GM23338 (cell line): ENCODE measurements at regions not wholly inside any gene's neighbourhood (a gene's known extent, or its start where the extent isn't known, plus 50 kb on each side); places are given as distances from the start of the nearest gene placed in this dataset.

Experiments
- ATAC-seq: fragments of 200-7000 bp; cut with Tn5 transposase; 3 replicates; pipeline ENCODE4 v1.9.1; 2020
- DNase-seq: peaks from one replicate; pipeline ENCODE4 v3.0.0-alpha.2; 2015; ENCODE audit warnings: low spot score
- H2AFZ ChIP-seq: fragments of 200-600 bp; sonication (generic); 2 replicates; pipeline ENCODE4 v1.8.0; 2016; ENCODE audit warnings: antibody characterized with exemption, mild to moderate bottlenecking, moderate library complexity
- H3F3A ChIP-seq: fragments of 200-600 bp; sonication (generic); replicated peaks from 2 replicates; pipeline ENCODE4 v1.8.0; 2017; ENCODE audit warnings: antibody characterized with exemption, mixed run types, low read depth
- H3K27ac ChIP-seq: fragments of 200-600 bp; sonication (generic); 2 replicates; pipeline ENCODE4 v1.6.1; 2016; ENCODE audit warnings: low read depth
- H3K27me3 ChIP-seq: fragments of 200-600 bp; sonication (generic); 2 replicates; pipeline ENCODE4 v1.8.0; 2016; ENCODE audit warnings: mild to moderate bottlenecking, mixed run types, moderate library complexity; ENCODE audit not compliant: insufficient read depth
- H3K36me3 ChIP-seq: fragments of 200-600 bp; sonication (generic); 2 replicates; pipeline ENCODE4 v1.8.0; 2016; ENCODE audit warnings: mild to moderate bottlenecking; ENCODE audit not compliant: insufficient read depth
- H3K4me1 ChIP-seq: fragments of 200-600 bp; sonication (generic); 2 replicates; pipeline ENCODE4 v1.8.0; 2016; ENCODE audit warnings: mild to moderate bottlenecking, moderate library complexity; ENCODE audit not compliant: insufficient read depth
- H3K4me2 ChIP-seq: fragments of 200-600 bp; sonication (generic); 2 replicates; pipeline ENCODE4 v1.7.1; 2017; ENCODE audit warnings: mixed run types
- H3K4me3 ChIP-seq: fragments of 200-600 bp; sonication (generic); 2 replicates; pipeline ENCODE4 v1.6.1; 2016; ENCODE audit warnings: mixed run types
- H3K79me2 ChIP-seq: fragments of 200-600 bp; sonication (generic); replicated peaks from 2 replicates; pipeline ENCODE4 v1.8.0; 2017; ENCODE audit warnings: mild to moderate bottlenecking; ENCODE audit not compliant: insufficient read depth
- H3K9me2 ChIP-seq: fragments of 200-600 bp; sonication (generic); 2 replicates; pipeline ENCODE4 v1.8.0; 2017; ENCODE audit not compliant: insufficient read depth
- H4K20me1 ChIP-seq: fragments of 200-600 bp; sonication (generic); replicated peaks from 2 replicates; pipeline ENCODE4 v1.8.0; 2017; ENCODE audit warnings: mild to moderate bottlenecking; ENCODE audit not compliant: insufficient read depth
- H3K27ac Mint-ChIP-seq: 2 replicates; pipeline ENCODE4 v1.8.0; 2020; ENCODE audit warnings: inconsistent platforms, mild to moderate bottlenecking, moderate library complexity, mixed read lengths
- H3K27me3 Mint-ChIP-seq: 3 replicates; pipeline ENCODE4 v1.8.0; 2022; ENCODE audit warnings: low read depth, mild to moderate bottlenecking, moderate library complexity, mixed read lengths, inconsistent platforms; ENCODE audit not compliant: insufficient read depth, poor library complexity
- H3K36me3 Mint-ChIP-seq: 3 replicates; pipeline ENCODE4 v1.8.0; 2021; ENCODE audit warnings: low read depth, mild to moderate bottlenecking, inconsistent platforms, moderate library complexity, mixed read lengths
- H3K4me1 Mint-ChIP-seq: 3 replicates; pipeline ENCODE4 v1.8.0; 2020; ENCODE audit warnings: mild to moderate bottlenecking, inconsistent platforms, mixed read lengths
- H3K4me3 Mint-ChIP-seq: 3 replicates; pipeline ENCODE4 v1.8.0; 2021; ENCODE audit warnings: moderate library complexity, mild to moderate bottlenecking, inconsistent platforms, mixed read lengths
- H3K9me3 Mint-ChIP-seq: 3 replicates; pipeline ENCODE4 v1.8.0; 2020; ENCODE audit warnings: moderate library complexity, mild to moderate bottlenecking, inconsistent platforms, mixed read lengths
- ETS1 ChIP-seq: IDR thresholded peaks from 2 replicates; pipeline ENCODE4 v1.6.1; 2016; ENCODE audit warnings: antibody characterized with exemption
- JUNB ChIP-seq: IDR thresholded peaks from one replicate; pipeline ENCODE4 v1.6.1; 2016; ENCODE audit warnings: antibody characterized with exemption; ENCODE audit not compliant: unreplicated experiment
- NANOG ChIP-seq: IDR thresholded peaks from 2 replicates; pipeline ENCODE4 v1.6.1; 2016; ENCODE audit warnings: antibody characterized with exemption, borderline replicate concordance
- POLR2AphosphoS5 ChIP-seq: IDR thresholded peaks from 2 replicates; pipeline ENCODE4 v1.6.1; 2016; ENCODE audit warnings: antibody characterized with exemption, low read depth
- REST ChIP-seq: IDR thresholded peaks from one replicate; pipeline ENCODE4 v1.6.1; 2018; ENCODE audit warnings: antibody characterized with exemption; ENCODE audit not compliant: unreplicated experiment
- ZNF331 ChIP-seq: fragments of 250-450 bp; sonication (Bioruptor Pico); IDR thresholded peaks from 2 replicates; pipeline ENCODE4 v1.5.0; 2020; ENCODE audit warnings: low read depth, mild to moderate bottlenecking, moderate library complexity
- ZNF462 ChIP-seq: fragments of 250-450 bp; sonication (Bioruptor Pico); IDR thresholded peaks from 2 replicates; pipeline ENCODE4 v1.5.0; 2020; ENCODE audit warnings: mild to moderate bottlenecking, moderate library complexity

- TF ChIP-seq POLR2AphosphoS5 = no peak
- no peak for TF ChIP-seq ETS1
- TF ChIP-seq JUNB = no peak
- no peak for TF ChIP-seq REST
Measured at GRCh38 chr16:72551649-72552048, 379.7 kb upstream of the PMFBP1 start (continued).

- Histone ChIP-seq H4K20me1 (no peaks in the 10 kb centered on the region), H3K27me3 (no peaks in the 10 kb centered on the region), H3K4me1 (no peaks in the 10 kb centered on the region), H2AFZ (no peak overlapping the region), H3K79me2 (0 out of 2 replicates have a peak, but pooled peaks cover 3% of the 10 kb centered on the region), H3K4me2 (no peak overlapping the region), H3K27ac (no peak overlapping the region), H3K9me2 (no peaks in the 10 kb centered on the region), H3F3A (no peaks in the 10 kb centered on the region), H3K36me3 (0 out of 2 replicates have a peak, but pooled peaks cover 3% of the 10 kb centered on the region), H3K4me3 (no peak overlapping the region)
- no peaks in the 10 kb centered on the region for H3K4me1 Mint-ChIP-seq
- ATAC-seq (no peak), DNase-seq (no peak)
- no peak overlapping the region for H3K4me3 Mint-ChIP-seq
- TF ChIP-seq NANOG (no peak), ZNF462 (CRISPR knock-in tag) (no peak), ZNF331 (CRISPR knock-in tag) (no peak), ETS1 (no peak)
- no peaks in the 10 kb centered on the region for H3K27me3 Mint-ChIP-seq
- peaks cover 52% of the 10 kb centered on the region; the same call in 2 of the 3 replicates for H3K36me3 Mint-ChIP-seq
- H3K9me3 Mint-ChIP-seq = peaks cover 31% of the 10 kb centered on the region
- H3K27ac Mint-ChIP-seq = no peak overlapping the region
Measured at GRCh38 chr16:72549878-72550277, 377.9 kb upstream of the PMFBP1 start.
